Breast epithelium (tissue), 4 donors: ENCODE measurements at regions not wholly inside any gene's neighbourhood (a gene's known extent, or its start where the extent isn't known, plus 50 kb on each side); places are given as distances from the start of the nearest gene placed in this dataset.

Experiments used
- DNase-seq, 2 donors: peaks; one replicate each; pipeline ENCODE4 v3.0.0-alpha.2; 2019; ENCODE audit warnings: low spot score in 2 of 2
- H3K27ac ChIP-seq, 2 donors: fragments of 200-600 bp; sonication (generic) in 1 of 2; one replicate each; pipeline ENCODE4 v1.5.1; 2016 to 2019; ENCODE audit warnings: mild to moderate bottlenecking in 1 of 2
- H3K27me3 ChIP-seq, 2 donors: fragments of 200-600 bp; sonication (generic) in 1 of 2; one replicate each; pipeline versions ENCODE4 v1.5.1 to v1.6.0; 2017 to 2019; ENCODE audit warnings: control low read depth in 1 of 2, mild to moderate bottlenecking in 1 of 2
- H3K36me3 ChIP-seq: fragments of 200-600 bp; one replicate; pipeline ENCODE4 v1.5.1; 2019
- H3K4me1 ChIP-seq, 2 donors: fragments of 200-600 bp; sonication (generic); one replicate each; pipeline ENCODE4 v1.5.1; 2016 to 2019; ENCODE audit warnings: control low read depth in 1 of 2
- H3K4me3 ChIP-seq, 3 donors: fragments of 200-600 bp; sonication (generic); 1 replicate in 2 of 3; 2 replicates in 1 of 3; pipeline ENCODE4 v1.5.1; 2016 to 2019; ENCODE audit warnings: mild to moderate bottlenecking in 3 of 3, moderate library complexity in 2 of 3
- H3K9me3 ChIP-seq, 2 donors: fragments of 200-600 bp; sonication (generic) in 1 of 2; one replicate each; pipeline ENCODE4 v1.5.1; 2016 to 2019; ENCODE audit warnings: control low read depth in 1 of 2
- CTCF ChIP-seq, 3 donors: fragments of 450-650 bp; IDR thresholded peaks; one replicate each; pipeline ENCODE4 v1.5.1; 2016 to 2017; ENCODE audit warnings: antibody characterized with exemption in 3 of 3, mild to moderate bottlenecking in 3 of 3, moderate library complexity in 3 of 3
- POLR2A ChIP-seq: fragments of 450-650 bp; IDR thresholded peaks from one replicate; pipeline ENCODE4 v1.6.1; 2016; ENCODE audit warnings: antibody characterized with exemption, mild to moderate bottlenecking, moderate library complexity
- POLR2AphosphoS5 ChIP-seq, 3 donors: sonication (generic); formaldehyde crosslinking; IDR thresholded peaks; one replicate each; pipeline ENCODE4 v1.6.1; 2017; ENCODE audit warnings: antibody characterized with exemption in 3 of 3
- intact Hi-C: fragments of 100-400 bp; cut with DNase I; formaldehyde crosslinking; loops from one replicate; pipeline ENCODE4 v1.15.1; 2023; ENCODE audit warnings: low total_unique reads

- intact Hi-C loops = no loop called here
- TF ChIP-seq POLR2A (no peak), CTCF (IDR thresholded peaks at IDR 0.05) (no peak), POLR2AphosphoS5 (IDR thresholded peaks at IDR 0.05) (no peak)
- Histone ChIP-seq H3K36me3 (no peaks in the 10 kb centered on the region), H3K9me3 (no peaks in the 10 kb centered on the region), H3K27ac (no peak overlapping the region), H3K27me3 (no peaks in the 10 kb centered on the region), H3K4me1 (no peaks in the 10 kb centered on the region), H3K4me3 (no peak overlapping the region)
- no peak for DNase-seq
Measured at GRCh38 chr10:6342096-6342685, 139.5 kb downstream of the PFKFB3 start.

- intact Hi-C loops = no loop called here
- no peak for TF ChIP-seq CTCF (IDR thresholded peaks at IDR 0.05)
- TF ChIP-seq POLR2A = no peak
- TF ChIP-seq POLR2AphosphoS5 (IDR thresholded peaks at IDR 0.05) = no peak
Measured at GRCh38 chr10:6343305-6344010, 140.7 kb downstream of the PFKFB3 start.

DNA sequence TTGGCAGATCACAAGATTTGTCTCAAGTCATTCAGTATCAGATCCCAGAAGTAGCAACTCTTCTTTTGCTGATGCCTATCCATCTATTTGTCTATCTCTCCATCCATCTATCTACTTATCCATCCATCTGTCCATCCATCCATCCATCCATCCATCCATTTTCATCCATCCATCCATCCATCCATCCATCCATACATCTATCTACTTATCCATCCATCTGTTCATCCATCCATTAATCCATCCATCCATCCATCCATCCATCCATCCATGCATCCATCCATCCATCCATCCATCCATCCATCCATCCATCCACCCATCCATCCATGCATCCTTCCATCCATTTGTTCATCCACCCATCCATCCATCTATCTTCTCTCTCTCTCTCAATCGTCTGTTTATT, 142.7 kb downstream of the PFKFB3 start:
- DNase-seq = no peak
- H3K27ac ChIP-seq = no peak overlapping the region
- intact Hi-C loops = no loop called here

More at GRCh38 chr10:6343305-6344010, 140.7 kb downstream of the PFKFB3 start:
- Histone ChIP-seq H3K27ac (no peak overlapping the region), H3K4me1 (no peaks in the 10 kb centered on the region), H3K27me3 (no peaks in the 10 kb centered on the region), H3K9me3 (no peaks in the 10 kb centered on the region), H3K36me3 (no peaks in the 10 kb centered on the region), H3K4me3 (no peak overlapping the region)
- DNase-seq = no peak

GRCh38 chr10:6346631-6347030, 143.9 kb downstream of the PFKFB3 start:
- H3K4me1 ChIP-seq = no peaks in the 10 kb centered on the region
- TF ChIP-seq POLR2AphosphoS5 (IDR thresholded peaks at IDR 0.05) (no peak), CTCF (IDR thresholded peaks at IDR 0.05) (no peak), POLR2A (no peak)
- no peaks in the 10 kb centered on the region for H3K9me3 ChIP-seq
- H3K36me3 ChIP-seq = no peaks in the 10 kb centered on the region
- no peak overlapping the region for H3K27ac ChIP-seq
- H3K4me3 ChIP-seq = no peak overlapping the region
- intact Hi-C loops = no loop called here
- DNase-seq = no peak
- no peaks in the 10 kb centered on the region for H3K27me3 ChIP-seq

More for the DNA sequence above, 142.7 kb downstream of the PFKFB3 start:
- Histone ChIP-seq H3K27me3 (no peaks in the 10 kb centered on the region), H3K36me3 (no peaks in the 10 kb centered on the region), H3K4me3 (no peak overlapping the region), H3K9me3 (no peaks in the 10 kb centered on the region), H3K4me1 (no peaks in the 10 kb centered on the region)
- TF ChIP-seq POLR2AphosphoS5 (IDR thresholded peaks at IDR 0.05) (no peak), POLR2A (no peak), CTCF (IDR thresholded peaks at IDR 0.05) (no peak)

- H3K36me3 ChIP-seq = no peaks in the 10 kb centered on the region
- H3K27me3 ChIP-seq = no peaks in the 10 kb centered on the region
- no peaks in the 10 kb centered on the region for H3K4me1 ChIP-seq
- no peak for TF ChIP-seq POLR2AphosphoS5 (IDR thresholded peaks at IDR 0.05)
- H3K9me3 ChIP-seq = no peaks in the 10 kb centered on the region
- DNase-seq = no peak
- H3K27ac ChIP-seq = peak overlapping the region in 1 of 2 donors; percentile 13
- intact Hi-C loops = no loop called here
- H3K4me3 ChIP-seq = no peak overlapping the region
Measured at GRCh38 chr10:6347391-6347951, 144.7 kb downstream of the PFKFB3 start.
